Liver (tissue), 3 donors: ENCODE measurements at regions not wholly inside any gene's neighbourhood (a gene's known extent, or its start where the extent isn't known, plus 50 kb on each side); places are given as distances from the start of the nearest gene placed in this dataset.

Experiments used
- FOXA1 ChIP-seq: IDR thresholded peaks from 2 replicates; pipeline ENCODE4 v1.6.1; 2016; ENCODE audit warnings: antibody characterized with exemption
- JUND ChIP-seq, 2 donors: IDR thresholded peaks; 2 replicates each; pipeline ENCODE4 v1.6.1; 2016; ENCODE audit warnings: antibody characterized with exemption in 2 of 2
- SP1 ChIP-seq: IDR thresholded peaks from 2 replicates; pipeline ENCODE4 v1.6.1; 2018; ENCODE audit warnings: antibody characterized with exemption, mild to moderate bottlenecking
- TF ChIP-seq, protein P1 (sequence below): fragments of 150-350 bp; IDR thresholded peaks from 2 replicates; pipeline ENCODE4 v1.5.1; 2017; ENCODE audit warnings: improper control_type of control experiment, low read depth, low read length; ENCODE audit not compliant: missing input control
- TF ChIP-seq, protein P2 (sequence below): IDR thresholded peaks from 2 replicates; pipeline ENCODE4 v1.6.1; 2016; ENCODE audit warnings: antibody characterized with exemption
- TF ChIP-seq, protein P3 (sequence below): IDR thresholded peaks from 2 replicates; pipeline ENCODE4 v1.6.1; 2016; ENCODE audit warnings: antibody characterized with exemption, mild to moderate bottlenecking
- donor health status: healthy.
- donor health status: healthy.

DNA sequence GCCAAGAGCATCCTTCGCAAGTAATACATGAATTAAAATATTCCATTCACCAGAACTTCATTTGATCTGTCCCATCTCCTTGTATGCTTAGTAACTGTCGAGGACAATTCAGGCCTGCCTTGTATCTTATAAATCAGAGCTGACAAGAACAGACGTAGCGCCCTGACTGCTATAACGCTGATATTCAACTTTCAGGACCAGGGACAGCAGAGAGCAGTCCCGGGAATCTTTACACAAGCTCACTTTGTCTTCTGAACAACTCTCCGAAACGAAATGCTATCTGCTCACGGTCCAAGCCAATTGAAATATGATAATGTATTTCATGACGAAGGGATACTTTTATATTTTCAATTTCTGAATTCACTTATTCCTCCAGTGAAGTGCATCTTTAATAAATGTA is 175.7 kb downstream of the VCY1B start:
- TF ChIP-seq, protein P1, sequence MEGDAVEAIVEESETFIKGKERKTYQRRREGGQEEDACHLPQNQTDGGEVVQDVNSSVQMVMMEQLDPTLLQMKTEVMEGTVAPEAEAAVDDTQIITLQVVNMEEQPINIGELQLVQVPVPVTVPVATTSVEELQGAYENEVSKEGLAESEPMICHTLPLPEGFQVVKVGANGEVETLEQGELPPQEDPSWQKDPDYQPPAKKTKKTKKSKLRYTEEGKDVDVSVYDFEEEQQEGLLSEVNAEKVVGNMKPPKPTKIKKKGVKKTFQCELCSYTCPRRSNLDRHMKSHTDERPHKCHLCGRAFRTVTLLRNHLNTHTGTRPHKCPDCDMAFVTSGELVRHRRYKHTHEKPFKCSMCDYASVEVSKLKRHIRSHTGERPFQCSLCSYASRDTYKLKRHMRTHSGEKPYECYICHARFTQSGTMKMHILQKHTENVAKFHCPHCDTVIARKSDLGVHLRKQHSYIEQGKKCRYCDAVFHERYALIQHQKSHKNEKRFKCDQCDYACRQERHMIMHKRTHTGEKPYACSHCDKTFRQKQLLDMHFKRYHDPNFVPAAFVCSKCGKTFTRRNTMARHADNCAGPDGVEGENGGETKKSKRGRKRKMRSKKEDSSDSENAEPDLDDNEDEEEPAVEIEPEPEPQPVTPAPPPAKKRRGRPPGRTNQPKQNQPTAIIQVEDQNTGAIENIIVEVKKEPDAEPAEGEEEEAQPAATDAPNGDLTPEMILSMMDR = no peak
- TF ChIP-seq, protein P2, sequence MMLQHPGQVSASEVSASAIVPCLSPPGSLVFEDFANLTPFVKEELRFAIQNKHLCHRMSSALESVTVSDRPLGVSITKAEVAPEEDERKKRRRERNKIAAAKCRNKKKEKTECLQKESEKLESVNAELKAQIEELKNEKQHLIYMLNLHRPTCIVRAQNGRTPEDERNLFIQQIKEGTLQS = no peak
- TF ChIP-seq SP1 (no peak), FOXA1 (no peak), JUND (IDR thresholded peaks at IDR 0.05) (no peak)
- TF ChIP-seq, protein P3, sequence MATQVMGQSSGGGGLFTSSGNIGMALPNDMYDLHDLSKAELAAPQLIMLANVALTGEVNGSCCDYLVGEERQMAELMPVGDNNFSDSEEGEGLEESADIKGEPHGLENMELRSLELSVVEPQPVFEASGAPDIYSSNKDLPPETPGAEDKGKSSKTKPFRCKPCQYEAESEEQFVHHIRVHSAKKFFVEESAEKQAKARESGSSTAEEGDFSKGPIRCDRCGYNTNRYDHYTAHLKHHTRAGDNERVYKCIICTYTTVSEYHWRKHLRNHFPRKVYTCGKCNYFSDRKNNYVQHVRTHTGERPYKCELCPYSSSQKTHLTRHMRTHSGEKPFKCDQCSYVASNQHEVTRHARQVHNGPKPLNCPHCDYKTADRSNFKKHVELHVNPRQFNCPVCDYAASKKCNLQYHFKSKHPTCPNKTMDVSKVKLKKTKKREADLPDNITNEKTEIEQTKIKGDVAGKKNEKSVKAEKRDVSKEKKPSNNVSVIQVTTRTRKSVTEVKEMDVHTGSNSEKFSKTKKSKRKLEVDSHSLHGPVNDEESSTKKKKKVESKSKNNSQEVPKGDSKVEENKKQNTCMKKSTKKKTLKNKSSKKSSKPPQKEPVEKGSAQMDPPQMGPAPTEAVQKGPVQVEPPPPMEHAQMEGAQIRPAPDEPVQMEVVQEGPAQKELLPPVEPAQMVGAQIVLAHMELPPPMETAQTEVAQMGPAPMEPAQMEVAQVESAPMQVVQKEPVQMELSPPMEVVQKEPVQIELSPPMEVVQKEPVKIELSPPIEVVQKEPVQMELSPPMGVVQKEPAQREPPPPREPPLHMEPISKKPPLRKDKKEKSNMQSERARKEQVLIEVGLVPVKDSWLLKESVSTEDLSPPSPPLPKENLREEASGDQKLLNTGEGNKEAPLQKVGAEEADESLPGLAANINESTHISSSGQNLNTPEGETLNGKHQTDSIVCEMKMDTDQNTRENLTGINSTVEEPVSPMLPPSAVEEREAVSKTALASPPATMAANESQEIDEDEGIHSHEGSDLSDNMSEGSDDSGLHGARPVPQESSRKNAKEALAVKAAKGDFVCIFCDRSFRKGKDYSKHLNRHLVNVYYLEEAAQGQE = peak; percentile 98
